SK-N-SH treated with all-trans-retinoic acid at 6 μM for 48 hours (cell line): ENCODE measurements at regions not wholly inside any gene's neighbourhood (a gene's known extent, or its start where the extent isn't known, plus 50 kb on each side); places are given as distances from the start of the nearest gene placed in this dataset.

Experiments
- GLIS3 ChIP-seq: fragments of 250-450 bp; sonication (Bioruptor Pico); IDR thresholded peaks from 2 replicates; pipeline ENCODE4 v1.5.0; 2020; ENCODE audit warnings: mild to moderate bottlenecking, moderate library complexity
- OSR1 ChIP-seq: fragments of 250-450 bp; sonication (Bioruptor Pico); IDR thresholded peaks from 2 replicates; pipeline ENCODE4 v1.8.0; 2022; ENCODE audit warnings: moderate library complexity, mild to moderate bottlenecking, inconsistent platforms
- SNAI2 ChIP-seq: fragments of 250-450 bp; sonication (Bioruptor Pico); IDR thresholded peaks from 2 replicates; pipeline ENCODE4 v1.5.0; 2020; ENCODE audit warnings: mild to moderate bottlenecking, moderate library complexity
- TOX ChIP-seq: fragments of 250-450 bp; sonication (Bioruptor Pico); IDR thresholded peaks from 2 replicates; pipeline ENCODE4 v1.8.0; 2021; ENCODE audit warnings: mild to moderate bottlenecking, moderate library complexity, borderline replicate concordance
- ZFP3 ChIP-seq: fragments of 250-450 bp; sonication (Bioruptor Pico); IDR thresholded peaks from 2 replicates; pipeline ENCODE4 v1.5.0; 2020; ENCODE audit warnings: mild to moderate bottlenecking, moderate library complexity
- ZFP30 ChIP-seq: fragments of 450-650 bp; formaldehyde crosslinking; IDR thresholded peaks from 2 replicates; pipeline ENCODE4 v1.5.0; 2022; ENCODE audit warnings: mild to moderate bottlenecking, moderate library complexity
- ZNF70 ChIP-seq: fragments of 450-650 bp; formaldehyde crosslinking; IDR thresholded peaks from 2 replicates; pipeline ENCODE4 v1.5.0; 2020; ENCODE audit warnings: mild to moderate bottlenecking, moderate library complexity
- TF ChIP-seq, protein P1 (sequence below): fragments of 250-450 bp; sonication (Bioruptor Pico); IDR thresholded peaks from 2 replicates; pipeline ENCODE4 v1.8.0; 2020; ENCODE audit warnings: mild to moderate bottlenecking, moderate library complexity, borderline replicate concordance
- TF ChIP-seq, protein P2 (sequence below): fragments of 250-450 bp; sonication (Bioruptor Pico); IDR thresholded peaks from 2 replicates; pipeline ENCODE4 v1.5.0; 2020; ENCODE audit warnings: mild to moderate bottlenecking, moderate library complexity

DNA sequence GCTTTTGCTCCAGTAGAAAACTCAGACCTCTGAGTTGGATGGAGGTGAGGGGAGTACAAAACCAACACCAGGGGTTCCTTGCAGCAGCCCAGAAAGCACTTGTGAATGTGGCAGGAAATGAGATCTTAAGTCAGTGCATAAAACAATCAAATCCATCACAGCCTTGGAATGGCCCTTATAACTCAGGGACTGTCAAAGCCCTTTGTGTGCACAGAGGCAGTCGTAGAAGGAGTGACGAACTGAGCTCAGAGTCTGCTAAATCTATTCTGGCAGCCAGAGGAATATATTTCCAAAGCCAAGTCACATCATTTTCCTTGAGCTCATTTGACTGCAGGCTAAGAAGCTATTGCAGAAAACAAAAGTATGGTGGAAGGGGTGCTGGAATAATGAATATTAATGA lies 676.6 kb downstream of the DHX35 start:
- no peak for TF ChIP-seq SNAI2
- TF ChIP-seq, protein P1, sequence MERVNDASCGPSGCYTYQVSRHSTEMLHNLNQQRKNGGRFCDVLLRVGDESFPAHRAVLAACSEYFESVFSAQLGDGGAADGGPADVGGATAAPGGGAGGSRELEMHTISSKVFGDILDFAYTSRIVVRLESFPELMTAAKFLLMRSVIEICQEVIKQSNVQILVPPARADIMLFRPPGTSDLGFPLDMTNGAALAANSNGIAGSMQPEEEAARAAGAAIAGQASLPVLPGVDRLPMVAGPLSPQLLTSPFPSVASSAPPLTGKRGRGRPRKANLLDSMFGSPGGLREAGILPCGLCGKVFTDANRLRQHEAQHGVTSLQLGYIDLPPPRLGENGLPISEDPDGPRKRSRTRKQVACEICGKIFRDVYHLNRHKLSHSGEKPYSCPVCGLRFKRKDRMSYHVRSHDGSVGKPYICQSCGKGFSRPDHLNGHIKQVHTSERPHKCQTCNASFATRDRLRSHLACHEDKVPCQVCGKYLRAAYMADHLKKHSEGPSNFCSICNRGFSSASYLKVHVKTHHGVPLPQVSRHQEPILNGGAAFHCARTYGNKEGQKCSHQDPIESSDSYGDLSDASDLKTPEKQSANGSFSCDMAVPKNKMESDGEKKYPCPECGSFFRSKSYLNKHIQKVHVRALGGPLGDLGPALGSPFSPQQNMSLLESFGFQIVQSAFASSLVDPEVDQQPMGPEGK (CRISPR knock-in tag), result no peak
- TF ChIP-seq GLIS3 (CRISPR knock-in tag), result no peak
- no peak for TF ChIP-seq TOX (CRISPR knock-in tag)
- no peak for TF ChIP-seq ZFP30 (CRISPR knock-in tag)
- TF ChIP-seq ZFP3 (CRISPR knock-in tag), result no peak
- no peak for TF ChIP-seq ZNF70 (CRISPR knock-in tag)
- TF ChIP-seq OSR1, result no peak
- TF ChIP-seq, protein P2, sequence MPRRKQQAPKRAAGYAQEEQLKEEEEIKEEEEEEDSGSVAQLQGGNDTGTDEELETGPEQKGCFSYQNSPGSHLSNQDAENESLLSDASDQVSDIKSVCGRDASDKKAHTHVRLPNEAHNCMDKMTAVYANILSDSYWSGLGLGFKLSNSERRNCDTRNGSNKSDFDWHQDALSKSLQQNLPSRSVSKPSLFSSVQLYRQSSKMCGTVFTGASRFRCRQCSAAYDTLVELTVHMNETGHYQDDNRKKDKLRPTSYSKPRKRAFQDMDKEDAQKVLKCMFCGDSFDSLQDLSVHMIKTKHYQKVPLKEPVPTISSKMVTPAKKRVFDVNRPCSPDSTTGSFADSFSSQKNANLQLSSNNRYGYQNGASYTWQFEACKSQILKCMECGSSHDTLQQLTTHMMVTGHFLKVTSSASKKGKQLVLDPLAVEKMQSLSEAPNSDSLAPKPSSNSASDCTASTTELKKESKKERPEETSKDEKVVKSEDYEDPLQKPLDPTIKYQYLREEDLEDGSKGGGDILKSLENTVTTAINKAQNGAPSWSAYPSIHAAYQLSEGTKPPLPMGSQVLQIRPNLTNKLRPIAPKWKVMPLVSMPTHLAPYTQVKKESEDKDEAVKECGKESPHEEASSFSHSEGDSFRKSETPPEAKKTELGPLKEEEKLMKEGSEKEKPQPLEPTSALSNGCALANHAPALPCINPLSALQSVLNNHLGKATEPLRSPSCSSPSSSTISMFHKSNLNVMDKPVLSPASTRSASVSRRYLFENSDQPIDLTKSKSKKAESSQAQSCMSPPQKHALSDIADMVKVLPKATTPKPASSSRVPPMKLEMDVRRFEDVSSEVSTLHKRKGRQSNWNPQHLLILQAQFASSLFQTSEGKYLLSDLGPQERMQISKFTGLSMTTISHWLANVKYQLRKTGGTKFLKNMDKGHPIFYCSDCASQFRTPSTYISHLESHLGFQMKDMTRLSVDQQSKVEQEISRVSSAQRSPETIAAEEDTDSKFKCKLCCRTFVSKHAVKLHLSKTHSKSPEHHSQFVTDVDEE (CRISPR knock-in tag), result no peak
